Stimulated activated CD4-positive, alpha-beta T cell treated with anti-CD3 and anti-CD28 coated beads, Interleukin-4, amount 100 ng/mL, for 48 hours (primary cell): ENCODE measurements at regions not wholly inside any gene's neighbourhood (a gene's known extent, or its start where the extent isn't known, plus 50 kb on each side); places are given as distances from the start of the nearest gene placed in this dataset.

Experiments used
- DNase-seq, 2 donors: peaks; one replicate each; pipeline ENCODE4 v3.0.0-alpha.2; 2020; ENCODE audit warnings: low read depth in 2 of 2

DNA sequence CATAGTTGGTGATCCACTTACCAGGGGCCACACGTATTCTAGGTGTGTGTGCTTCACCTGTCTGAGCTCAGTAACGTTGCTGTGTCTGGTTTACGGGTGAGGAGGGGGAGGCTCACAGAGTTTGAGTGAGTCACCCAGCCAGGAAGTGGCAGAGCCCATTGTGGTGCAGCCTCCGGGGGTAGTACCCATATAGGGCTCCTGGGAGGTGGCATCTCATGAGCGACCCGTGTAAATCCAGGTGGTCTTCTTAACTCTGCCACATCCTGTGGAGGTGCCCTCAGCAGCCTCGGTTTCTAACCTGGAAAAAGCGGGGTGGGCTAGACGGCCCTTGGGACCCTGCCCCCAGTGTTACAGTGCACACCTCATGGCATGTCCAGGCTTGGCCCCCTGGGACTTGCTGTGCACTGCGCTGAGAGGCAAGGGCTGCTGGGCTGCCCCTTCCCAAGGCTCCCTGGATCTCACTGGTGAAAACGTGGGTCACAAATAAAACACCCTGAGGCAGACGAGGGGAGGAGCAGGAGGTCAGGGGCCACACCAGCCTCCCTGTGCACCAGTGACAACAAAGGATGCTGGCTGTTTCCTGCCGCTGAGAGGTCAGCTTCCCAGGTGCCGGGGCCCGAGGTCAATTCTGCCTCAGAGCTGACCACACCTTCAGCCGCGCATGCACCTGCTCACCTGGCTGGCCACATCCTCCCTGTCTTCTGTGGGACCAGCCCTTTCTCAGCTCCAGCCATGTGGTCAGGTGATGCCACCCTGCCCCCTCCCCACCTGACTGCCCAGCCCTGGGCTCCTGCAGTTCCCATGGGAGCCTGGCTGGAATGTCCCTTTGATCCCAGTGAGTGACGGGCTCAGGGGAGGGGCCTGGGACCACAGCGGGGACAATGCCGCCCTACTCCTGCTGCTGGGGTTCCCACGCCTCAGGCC is 305.1 kb downstream of the CTTN start:
- no peak for DNase-seq

GRCh38 chr11:70705097-70705496 is 306.8 kb downstream of the CTTN start:
- no peak for DNase-seq

DNA sequence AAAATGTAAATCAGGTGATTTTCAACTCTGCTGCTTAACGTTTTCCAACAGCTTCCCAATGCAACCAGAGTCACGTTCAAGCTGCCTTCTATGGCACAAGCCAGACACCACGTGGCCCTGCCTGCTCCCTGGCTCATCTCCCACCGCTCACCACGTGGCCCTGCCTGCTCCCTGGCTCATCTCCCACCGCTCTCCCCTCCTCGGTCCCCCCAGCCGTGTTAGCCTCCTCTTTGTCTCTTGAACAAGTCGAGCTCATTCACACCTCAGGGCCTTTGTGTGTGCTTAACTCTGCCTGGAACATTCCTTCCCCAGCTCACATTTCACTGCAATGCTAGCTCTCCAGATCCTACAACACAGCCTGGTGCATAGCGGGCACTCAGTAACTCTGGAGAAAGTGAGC is 307.6 kb downstream of the CTTN start:
- DNase-seq, result no peak

- no peak for DNase-seq
Measured at GRCh38 chr11:70707821-70708220, 309.5 kb downstream of the CTTN start.

GRCh38 chr11:70709596-70709995 is 311.3 kb downstream of the CTTN start:
- DNase-seq, result no peak

DNA sequence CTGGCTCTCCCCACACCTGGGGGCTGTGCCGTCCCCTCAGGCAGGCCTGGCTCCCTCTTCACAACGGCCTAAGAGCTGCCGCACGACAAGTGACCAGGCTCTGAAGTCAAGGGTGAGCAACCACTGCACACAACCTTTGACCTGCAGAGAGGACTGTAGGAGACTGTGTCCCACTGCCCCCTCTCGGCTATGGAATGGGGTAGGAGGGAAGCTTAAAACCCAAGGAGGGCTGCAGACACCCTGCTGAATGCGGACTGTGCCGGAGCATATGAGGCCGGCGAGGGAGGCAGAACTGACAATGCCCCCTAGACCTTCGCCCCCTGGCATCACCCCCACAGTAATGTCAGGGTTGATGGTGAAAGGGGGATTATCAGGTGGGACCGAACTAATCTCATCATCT is 311.9 kb downstream of the CTTN start:
- no peak for DNase-seq

- DNase-seq, result no peak
Measured at GRCh38 chr11:70710601-70711000, 312.3 kb downstream of the CTTN start.

GRCh38 chr11:70711095-70711910 is 313.0 kb downstream of the CTTN start:
- no peak for DNase-seq

DNA sequence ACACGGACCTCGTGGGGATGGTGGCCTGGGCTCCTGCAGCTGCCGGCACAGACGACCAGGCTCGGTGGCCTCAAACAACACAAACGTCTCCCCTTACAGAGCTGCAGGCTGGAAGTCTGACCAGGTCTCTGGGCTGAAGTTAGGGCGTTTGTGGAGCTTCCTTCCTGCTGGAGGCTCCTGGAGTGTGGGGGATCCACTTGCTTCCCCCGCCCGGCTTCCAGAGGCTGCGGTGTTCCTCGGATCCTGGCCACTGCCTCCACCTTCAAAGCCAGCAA is 313.5 kb downstream of the CTTN start:
- DNase-seq, result no peak

- no peak for DNase-seq
Measured at GRCh38 chr11:70712471-70712870, 314.1 kb downstream of the CTTN start.

DNA sequence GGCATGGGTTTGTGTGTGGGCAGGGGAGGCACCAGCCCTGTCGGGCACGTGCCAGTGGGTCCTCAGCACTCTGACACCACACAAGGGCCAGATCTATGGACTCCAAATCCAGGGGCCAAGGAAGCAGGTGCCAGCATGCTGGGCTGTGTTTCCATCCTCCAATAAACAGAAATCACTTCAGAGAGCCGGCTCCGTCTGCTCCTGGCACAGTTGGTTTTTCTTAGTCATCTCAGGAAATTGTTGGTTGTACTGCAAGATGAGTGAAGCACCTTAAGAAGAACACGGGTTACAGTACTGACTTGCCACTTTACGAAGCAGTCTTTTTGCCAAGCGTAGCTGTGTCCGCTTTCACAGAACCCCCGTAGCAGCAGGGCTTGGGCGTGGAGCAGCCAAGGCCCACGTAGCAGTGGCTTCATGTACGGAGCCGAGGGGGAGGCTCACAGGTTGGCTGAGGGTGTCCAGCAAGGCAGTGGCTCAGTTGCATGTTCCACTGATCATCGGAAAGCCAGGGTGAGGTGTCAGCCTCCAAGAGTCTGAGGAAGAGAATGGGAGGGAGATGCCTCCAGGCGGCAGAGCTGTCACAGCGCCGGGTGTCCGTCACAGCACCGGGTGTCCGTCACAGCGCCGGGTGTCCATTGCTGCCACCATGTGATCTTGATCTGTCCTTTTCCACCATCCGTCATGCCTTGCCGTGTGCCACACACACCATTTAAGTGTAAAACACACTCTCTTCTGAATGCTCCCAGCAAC is 314.9 kb downstream of the CTTN start:
- DNase-seq, result no peak

DNA sequence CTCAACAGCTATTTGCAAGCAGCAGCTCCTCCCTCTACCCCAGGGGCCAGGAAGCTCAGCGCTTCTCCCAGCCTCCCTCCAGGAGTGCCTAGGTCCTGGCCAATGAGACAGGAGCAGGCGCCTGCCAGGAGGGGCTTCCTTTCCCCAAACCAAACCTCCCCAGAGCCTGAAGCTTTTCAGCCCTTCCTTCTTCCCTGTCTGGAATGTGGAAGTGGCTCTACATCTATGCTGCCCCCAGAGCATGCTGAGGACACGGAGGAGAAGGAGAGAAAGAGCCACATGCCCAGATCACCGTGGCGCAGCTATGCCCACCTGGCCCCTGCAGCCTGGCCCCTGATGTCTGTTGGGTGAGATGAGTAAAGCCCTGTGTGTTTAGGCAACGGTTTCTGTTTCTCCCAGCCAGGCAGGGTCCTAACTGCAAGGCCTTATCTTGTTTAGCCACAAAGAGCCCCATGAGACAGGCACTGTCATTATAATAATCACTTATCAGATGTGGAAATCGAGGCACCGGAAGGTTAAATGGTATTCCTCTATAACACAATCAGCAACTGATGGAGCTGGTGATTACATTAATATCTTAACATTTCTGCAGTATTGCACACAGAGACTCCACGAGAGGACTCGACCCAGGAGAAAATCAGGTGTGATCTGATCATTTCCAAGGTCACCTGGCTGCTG is 315.8 kb downstream of the CTTN start:
- no peak for DNase-seq

- DNase-seq, result no peak
Measured at GRCh38 chr11:70715166-70715951, 317.0 kb downstream of the CTTN start.

DNA sequence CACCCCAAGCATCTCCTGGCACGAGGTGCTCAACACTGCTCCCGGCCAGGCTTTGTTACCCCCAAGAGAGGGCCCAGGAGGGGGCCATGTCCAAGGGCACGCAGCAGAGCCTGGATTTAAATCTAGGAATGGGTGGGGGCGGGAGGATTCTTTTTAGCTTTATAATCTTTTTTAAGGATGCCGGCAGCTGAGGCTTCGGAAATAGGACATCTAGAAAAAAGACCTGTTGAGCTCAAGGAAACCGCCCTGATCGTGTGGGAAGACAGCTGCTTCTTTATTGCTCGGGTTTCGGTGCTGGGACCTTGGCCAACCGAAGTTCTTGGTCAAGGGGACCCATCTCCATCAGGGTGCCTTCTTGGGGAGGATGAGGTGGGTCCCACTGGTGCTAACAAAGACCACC is 317.9 kb downstream of the CTTN start:
- DNase-seq, result no peak

DNA sequence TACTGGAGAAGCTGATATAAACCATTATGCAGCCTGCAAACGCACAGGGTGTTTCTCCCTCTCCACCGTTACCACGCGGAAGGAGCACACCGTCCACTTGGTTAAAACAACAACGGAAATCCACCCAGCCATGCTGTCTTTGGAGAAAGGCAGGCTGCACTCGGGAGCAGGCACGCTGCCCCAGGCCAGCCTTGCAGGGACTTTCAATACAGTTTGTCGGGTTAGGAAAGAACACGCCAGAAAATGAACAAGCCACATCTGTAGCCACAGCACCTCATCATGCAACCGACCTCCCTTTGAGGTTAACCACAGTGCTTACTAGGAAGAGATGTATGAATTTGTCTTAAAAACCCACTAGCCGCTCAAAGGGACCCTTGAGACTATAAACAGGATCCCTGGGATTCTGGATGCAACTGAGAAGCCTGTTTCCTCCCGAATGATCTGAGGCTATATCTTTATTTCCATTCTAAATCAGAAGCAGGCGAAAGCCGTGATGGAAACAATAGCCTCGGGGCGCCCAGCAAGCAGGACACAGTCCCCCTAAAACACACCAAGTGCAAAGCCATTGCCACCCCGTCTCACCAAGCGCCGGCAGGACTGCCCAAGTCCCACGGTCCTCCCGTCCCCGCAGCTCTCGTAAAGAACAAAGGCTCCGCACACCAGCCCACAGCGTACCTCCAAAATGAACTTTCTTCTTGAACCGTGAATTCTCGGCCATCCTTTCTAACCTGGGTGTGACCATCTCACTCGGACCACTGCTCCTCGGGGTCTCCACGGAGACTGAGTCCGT is 318.9 kb downstream of the CTTN start:
- no peak for DNase-seq

DNA sequence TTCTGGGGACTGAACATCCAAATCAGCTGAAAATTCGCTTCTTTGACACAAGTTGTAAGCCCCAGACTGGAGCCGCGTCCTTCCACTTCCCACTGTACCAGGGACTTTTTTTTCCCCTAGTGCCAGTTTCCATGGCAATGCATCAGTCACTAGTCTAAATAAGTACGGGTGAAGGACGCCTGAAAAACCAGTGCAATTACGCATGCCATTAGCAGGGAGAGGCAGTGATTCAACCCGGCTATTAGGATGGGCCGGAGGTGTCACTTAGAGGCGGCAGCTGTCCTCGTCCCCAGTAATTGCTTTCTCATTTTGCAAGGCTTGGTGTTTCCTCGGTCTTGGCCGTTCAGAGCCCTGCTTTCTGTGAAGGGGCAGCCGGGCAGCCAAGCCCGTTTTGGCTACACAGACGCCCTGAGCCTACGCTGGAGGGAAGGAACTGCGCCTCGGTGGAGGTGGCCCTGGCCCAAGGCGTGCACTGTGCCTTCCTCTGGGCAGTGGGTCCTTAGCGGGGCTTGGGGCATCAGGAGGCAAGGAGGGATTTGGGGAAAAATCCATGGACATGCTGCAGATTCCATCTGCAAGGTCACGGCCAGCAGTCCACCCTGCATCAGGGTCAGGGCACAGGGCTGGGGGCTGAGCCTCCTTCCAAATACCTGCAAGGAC is 319.7 kb downstream of the CTTN start:
- no peak for DNase-seq

DNA sequence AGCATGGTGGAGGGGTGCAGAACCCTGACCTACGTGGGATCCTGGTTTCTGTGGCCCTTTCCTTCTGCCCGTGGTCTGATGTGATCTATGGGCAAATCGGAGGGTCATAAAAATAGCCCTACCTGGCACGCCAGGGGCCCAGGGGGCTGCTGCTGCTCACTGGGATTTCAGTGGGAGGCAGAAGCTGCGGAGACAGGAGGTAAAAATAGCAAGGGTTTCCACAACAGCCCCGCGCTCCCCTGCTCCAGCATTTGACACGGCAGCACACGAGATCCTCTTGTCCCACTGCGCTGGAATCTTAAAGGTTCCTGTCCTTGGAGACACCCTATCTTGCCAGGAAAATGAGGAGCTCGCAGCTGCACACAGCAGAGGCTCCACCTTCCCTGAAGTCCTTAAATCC is 321.2 kb downstream of the CTTN start:
- no peak for DNase-seq

GRCh38 chr11:70720281-70720680 is 322.0 kb downstream of the CTTN start:
- DNase-seq, result no peak

DNA sequence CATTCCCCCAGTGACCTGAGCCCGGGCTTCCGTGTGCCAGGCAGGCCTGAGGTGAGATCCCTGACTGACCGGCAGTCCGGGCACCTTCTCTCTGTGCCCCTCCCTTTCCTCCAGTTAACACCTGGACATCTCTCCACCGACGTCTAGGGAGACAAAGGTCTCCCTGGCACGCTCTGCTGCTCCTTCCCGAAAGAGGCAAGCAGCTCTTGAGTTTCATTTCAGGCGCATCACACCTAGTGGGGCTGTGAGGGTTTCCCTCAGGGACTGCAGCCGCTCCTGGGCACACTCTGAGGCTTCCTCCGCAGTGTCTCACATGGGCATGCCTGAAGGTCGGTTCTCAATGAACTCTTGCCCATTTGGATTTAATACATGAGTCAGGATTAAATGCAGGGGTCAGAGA is 322.7 kb downstream of the CTTN start:
- no peak for DNase-seq

DNA sequence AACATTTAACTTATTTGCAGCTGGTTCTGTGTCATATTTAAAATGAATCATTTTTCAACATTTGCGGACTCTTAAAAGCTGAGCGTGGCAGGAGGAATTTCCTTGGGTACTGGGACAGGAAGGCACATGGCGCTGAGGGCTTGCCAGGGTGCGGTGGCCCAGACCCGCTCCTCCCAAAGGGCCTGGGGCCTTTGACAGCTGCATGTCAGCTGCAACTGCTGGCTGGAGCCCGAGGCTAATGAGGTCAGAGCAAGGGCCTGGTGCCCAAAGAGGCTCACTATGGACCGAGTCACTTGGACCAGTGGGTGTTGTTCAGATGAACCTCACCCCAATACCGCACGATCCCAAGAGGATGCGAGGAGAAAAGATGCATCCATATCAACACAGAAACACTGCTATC is 326.9 kb downstream of the CTTN start:
- no peak for DNase-seq
